Bone marrow (tissue), 2 donors: ENCODE measurements at regions not wholly inside any gene's neighbourhood (a gene's known extent, or its start where the extent isn't known, plus 50 kb on each side); places are given as distances from the start of the nearest gene placed in this dataset.
A peak's percentile ranks its signal among the peaks of the same experiment; 100 is the strongest.

Source experiments
- DNase-seq, 2 donors: peaks; one replicate each; lab custom pipeline; 2025; lab: John Stamatoyannopoulos, UW

GRCh38 chr3:59580996-59581395 is 531.2 kb upstream of the CFAP20DC start:
- DNase-seq, result no peak

- DNase-seq, result no peak
Measured at GRCh38 chr3:59580499-59580898, 530.7 kb upstream of the CFAP20DC start.

GRCh38 chr3:59578129-59578528 is 528.3 kb upstream of the CFAP20DC start:
- no peak for DNase-seq

GRCh38 chr3:59576606-59577005 is 526.8 kb upstream of the CFAP20DC start:
- no peak for DNase-seq

- peak; percentile 42 to 56 for DNase-seq
Measured at GRCh38 chr3:59575113-59576001, 525.5 kb upstream of the CFAP20DC start.

- DNase-seq, result no peak
Measured at GRCh38 chr3:59573911-59574310, 524.1 kb upstream of the CFAP20DC start.

GRCh38 chr3:59572106-59572505 is 522.3 kb upstream of the CFAP20DC start:
- DNase-seq, result no peak

- DNase-seq, result no peak
Measured at GRCh38 chr3:59570806-59571205, 521.0 kb upstream of the CFAP20DC start.

GRCh38 chr3:59567661-59568060 is 517.8 kb upstream of the CFAP20DC start:
- DNase-seq, result no peak

GRCh38 chr3:59566481-59566975 is 516.7 kb upstream of the CFAP20DC start:
- no peak for DNase-seq

- no peak for DNase-seq
Measured at GRCh38 chr3:59565125-59565524, 515.3 kb upstream of the CFAP20DC start.

- DNase-seq, result no peak
Measured at GRCh38 chr3:59563966-59564365, 514.1 kb upstream of the CFAP20DC start.

GRCh38 chr3:59563072-59563605 is 513.3 kb upstream of the CFAP20DC start:
- no peak for DNase-seq

GRCh38 chr3:59559721-59560435 is 510.1 kb upstream of the CFAP20DC start:
- DNase-seq, result no peak

- no peak for DNase-seq
Measured at GRCh38 chr3:59558906-59559720, 509.3 kb upstream of the CFAP20DC start.

- no peak for DNase-seq
Measured at GRCh38 chr3:59555593-59556315, 505.9 kb upstream of the CFAP20DC start.

GRCh38 chr3:59553076-59553475 is 503.3 kb upstream of the CFAP20DC start:
- no peak for DNase-seq

GRCh38 chr3:59551834-59552233 is 502.0 kb upstream of the CFAP20DC start:
- DNase-seq, result no peak

- DNase-seq, result no peak
Measured at GRCh38 chr3:59549962-59550361, 500.1 kb upstream of the CFAP20DC start.

GRCh38 chr3:59547874-59548273 is 498.0 kb upstream of the CFAP20DC start:
- no peak for DNase-seq

GRCh38 chr3:59546522-59546921 is 496.7 kb upstream of the CFAP20DC start:
- DNase-seq, result no peak
